Osteoblast (primary cell): ENCODE measurements at regions not wholly inside any gene's neighbourhood (a gene's known extent, or its start where the extent isn't known, plus 50 kb on each side); places are given as distances from the start of the nearest gene placed in this dataset.

Source experiments
- DNase-seq: peaks from one replicate; pipeline ENCODE4 v3.0.0; 2011; ENCODE audit warnings: low spot score, mixed read lengths; ENCODE audit not compliant: insufficient read length; ENCODE audit errors: missing footprints
- H2AFZ ChIP-seq: 2 replicates; pipeline ENCODE4 v1.6.0; 2011; ENCODE audit warnings: mild to moderate bottlenecking, low read length
- H3K27ac ChIP-seq: 2 replicates; pipeline ENCODE4 v1.5.1; 2011; ENCODE audit warnings: mild to moderate bottlenecking, low read depth, low read length, moderate library complexity
- H3K27me3 ChIP-seq: 2 replicates; pipeline ENCODE4 v1.6.0; 2012; ENCODE audit warnings: mild to moderate bottlenecking, control low read depth, inconsistent platforms, low read length, moderate library complexity; ENCODE audit not compliant: insufficient read depth
- H3K36me3 ChIP-seq: 2 replicates; pipeline ENCODE4 v1.5.1; 2011; ENCODE audit warnings: mild to moderate bottlenecking, low read length, control low read depth, moderate library complexity; ENCODE audit not compliant: insufficient read depth
- H3K4me1 ChIP-seq: 2 replicates; pipeline ENCODE4 v1.5.1; 2011; ENCODE audit warnings: mild to moderate bottlenecking, low read length, control low read depth, moderate library complexity; ENCODE audit not compliant: insufficient read depth
- H3K4me2 ChIP-seq: 2 replicates; pipeline ENCODE4 v1.6.0; 2011; ENCODE audit warnings: mild to moderate bottlenecking, low read length; ENCODE audit not compliant: insufficient read depth
- H3K4me3 ChIP-seq: fragments of 200-600 bp; sonication (generic); 3 replicates; pipeline ENCODE4 v1.5.1; 2012; ENCODE audit warnings: mild to moderate bottlenecking, low read length, inconsistent platforms; ENCODE audit not compliant: insufficient read depth
- H3K79me2 ChIP-seq: 2 replicates; pipeline ENCODE4 v1.6.0; 2012; ENCODE audit warnings: mild to moderate bottlenecking, low read length, control low read depth, inconsistent platforms; ENCODE audit not compliant: insufficient read depth
- H3K9me3 ChIP-seq: 2 replicates; pipeline ENCODE4 v1.5.1; 2011; ENCODE audit warnings: low read depth, low read length, control low read depth
- H4K20me1 ChIP-seq: 2 replicates; pipeline ENCODE4 v1.6.0; 2012; ENCODE audit warnings: mild to moderate bottlenecking, low read length, control low read depth; ENCODE audit not compliant: insufficient read depth
- TF ChIP-seq, protein P1 (sequence below): IDR thresholded peaks from 2 replicates; pipeline ENCODE4 v1.5.1; 2011; ENCODE audit warnings: mild to moderate bottlenecking, low read depth, low read length, moderate library complexity; ENCODE audit errors: extremely low read depth

DNA sequence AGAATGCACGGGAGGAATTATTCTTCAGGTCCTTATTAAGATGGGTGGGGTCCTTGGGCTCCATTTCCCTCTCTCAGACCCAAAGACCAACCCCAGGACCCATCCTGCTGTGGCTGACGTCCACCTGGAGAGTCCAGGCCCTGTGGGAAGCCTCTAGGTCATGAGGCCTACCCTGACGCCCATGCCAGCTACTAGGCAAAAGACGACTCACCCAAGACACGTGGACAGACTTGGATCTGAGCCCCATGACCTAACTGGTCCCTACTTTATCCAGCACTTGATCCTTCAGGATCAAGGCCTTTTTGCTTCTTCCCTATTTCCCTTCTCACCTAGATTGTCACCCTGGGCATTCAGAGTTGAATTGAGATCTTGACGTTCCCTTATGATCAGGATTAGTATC is 56.0 kb upstream of the CASZ1 start:
- peak; percentile 47 for DNase-seq
- no peaks in the 10 kb centered on the region for H3K4me1 ChIP-seq
- no peaks in the 10 kb centered on the region for H3K9me3 ChIP-seq
- H3K4me3 ChIP-seq: no peak overlapping the region
- peaks cover 26% of the 10 kb centered on the region for H3K27me3 ChIP-seq
- no peaks in the 10 kb centered on the region for H3K36me3 ChIP-seq
- no peaks in the 10 kb centered on the region for H3K79me2 ChIP-seq
- no peak overlapping the region for H2AFZ ChIP-seq
- no peak overlapping the region for H3K27ac ChIP-seq
- H3K4me2 ChIP-seq: no peak overlapping the region
- TF ChIP-seq, protein P1, sequence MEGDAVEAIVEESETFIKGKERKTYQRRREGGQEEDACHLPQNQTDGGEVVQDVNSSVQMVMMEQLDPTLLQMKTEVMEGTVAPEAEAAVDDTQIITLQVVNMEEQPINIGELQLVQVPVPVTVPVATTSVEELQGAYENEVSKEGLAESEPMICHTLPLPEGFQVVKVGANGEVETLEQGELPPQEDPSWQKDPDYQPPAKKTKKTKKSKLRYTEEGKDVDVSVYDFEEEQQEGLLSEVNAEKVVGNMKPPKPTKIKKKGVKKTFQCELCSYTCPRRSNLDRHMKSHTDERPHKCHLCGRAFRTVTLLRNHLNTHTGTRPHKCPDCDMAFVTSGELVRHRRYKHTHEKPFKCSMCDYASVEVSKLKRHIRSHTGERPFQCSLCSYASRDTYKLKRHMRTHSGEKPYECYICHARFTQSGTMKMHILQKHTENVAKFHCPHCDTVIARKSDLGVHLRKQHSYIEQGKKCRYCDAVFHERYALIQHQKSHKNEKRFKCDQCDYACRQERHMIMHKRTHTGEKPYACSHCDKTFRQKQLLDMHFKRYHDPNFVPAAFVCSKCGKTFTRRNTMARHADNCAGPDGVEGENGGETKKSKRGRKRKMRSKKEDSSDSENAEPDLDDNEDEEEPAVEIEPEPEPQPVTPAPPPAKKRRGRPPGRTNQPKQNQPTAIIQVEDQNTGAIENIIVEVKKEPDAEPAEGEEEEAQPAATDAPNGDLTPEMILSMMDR: no peak
- no peaks in the 10 kb centered on the region for H4K20me1 ChIP-seq

DNA sequence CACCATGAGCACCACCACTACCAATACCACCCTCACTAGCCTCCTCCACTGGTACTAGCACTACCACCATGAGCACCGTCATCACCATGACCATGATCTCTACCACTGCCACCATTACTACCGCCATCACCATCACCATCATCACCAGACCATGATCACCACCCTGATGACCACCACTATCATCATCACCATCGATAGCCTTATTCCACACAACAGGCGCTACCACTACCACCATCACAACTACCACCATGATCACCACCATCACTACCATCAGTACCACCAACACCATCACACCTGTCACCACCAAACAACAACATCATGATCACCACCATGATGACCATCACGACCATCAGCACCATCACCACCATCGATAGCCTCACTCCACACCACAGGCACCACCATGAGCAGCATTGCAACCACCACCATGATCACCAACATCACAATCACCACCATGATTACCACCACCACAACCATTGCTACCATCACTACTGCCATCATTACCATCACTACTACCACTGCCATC is 56.6 kb upstream of the CASZ1 start:
- H3K9me3 ChIP-seq: no peaks in the 10 kb centered on the region
- no peak overlapping the region for H3K27ac ChIP-seq
- no peak overlapping the region for H3K4me3 ChIP-seq
- no peaks in the 10 kb centered on the region for H3K36me3 ChIP-seq
- peak; percentile 13 for DNase-seq
- no peak overlapping the region for H2AFZ ChIP-seq
- no peak overlapping the region for H3K4me2 ChIP-seq
- TF ChIP-seq, protein P1: no peak
- no peaks in the 10 kb centered on the region for H3K4me1 ChIP-seq
- peaks cover 26% of the 10 kb centered on the region for H3K27me3 ChIP-seq
- no peaks in the 10 kb centered on the region for H4K20me1 ChIP-seq
- H3K79me2 ChIP-seq: no peaks in the 10 kb centered on the region

DNA sequence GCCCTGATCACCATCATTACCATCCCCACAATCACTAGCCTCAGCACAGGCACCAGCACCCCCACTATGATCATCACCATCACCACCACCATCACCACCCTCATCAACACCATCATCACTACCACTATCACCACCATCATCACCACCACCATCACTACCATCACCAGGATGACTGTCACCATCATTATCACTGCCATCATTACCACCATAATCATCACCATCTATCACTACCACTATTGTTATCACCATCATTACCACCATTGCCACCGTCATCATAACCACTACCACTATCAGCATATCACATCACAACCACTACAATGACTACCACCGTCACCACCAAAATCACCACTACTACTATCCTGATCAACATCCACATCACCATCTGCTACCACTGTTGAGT is 57.3 kb upstream of the CASZ1 start:
- no peaks in the 10 kb centered on the region for H3K36me3 ChIP-seq
- TF ChIP-seq, protein P1: no peak

DNA sequence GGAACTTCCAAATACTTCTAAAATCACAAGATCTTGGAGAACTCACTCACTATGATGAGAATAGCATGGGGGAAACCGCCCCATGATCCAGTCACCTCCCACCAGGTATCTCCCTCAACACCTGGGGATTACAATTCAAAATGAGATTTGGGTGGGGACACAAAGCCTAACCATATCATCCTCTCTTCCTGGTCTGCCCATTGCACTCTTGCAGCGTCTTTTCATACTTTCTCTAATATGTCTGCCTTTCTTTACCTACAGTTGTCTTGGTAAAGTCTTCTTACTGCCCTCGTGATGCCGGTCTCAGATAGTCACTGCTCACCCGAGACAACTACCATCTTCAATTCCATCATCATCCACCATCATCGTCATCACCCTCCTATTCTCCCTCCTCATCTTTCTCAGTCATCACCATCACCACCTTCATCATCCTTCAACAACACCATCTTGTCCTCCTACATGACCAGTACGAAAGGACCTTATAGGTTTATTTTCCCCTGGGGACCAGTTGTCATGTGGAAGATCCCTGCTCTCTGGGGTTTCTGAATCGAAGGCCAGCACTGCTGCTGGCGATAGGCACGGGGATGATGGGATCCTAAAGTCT is 58.5 kb upstream of the CASZ1 start:
- Histone ChIP-seq H3K4me2 (no peak overlapping the region), H3K4me1 (no peaks in the 10 kb centered on the region), H3K9me3 (no peaks in the 10 kb centered on the region), H4K20me1 (no peaks in the 10 kb centered on the region), H2AFZ (no peak overlapping the region), H3K4me3 (no peak overlapping the region), H3K27ac (no peak overlapping the region), H3K36me3 (no peaks in the 10 kb centered on the region), H3K79me2 (no peaks in the 10 kb centered on the region), H3K27me3 (peaks cover 20% of the 10 kb centered on the region)
- TF ChIP-seq, protein P1: no peak
- peak; percentile 62 for DNase-seq

More for the DNA sequence above, 57.3 kb upstream of the CASZ1 start:
- Histone ChIP-seq H3K27ac (no peak overlapping the region), H3K27me3 (peaks cover 24% of the 10 kb centered on the region), H2AFZ (no peak overlapping the region), H3K79me2 (no peaks in the 10 kb centered on the region), H3K4me3 (no peak overlapping the region), H3K9me3 (no peaks in the 10 kb centered on the region), H3K4me1 (no peaks in the 10 kb centered on the region), H4K20me1 (no peaks in the 10 kb centered on the region), H3K4me2 (no peak overlapping the region)
- peak; percentile 73 for DNase-seq
